ENCODE measurements at regions not wholly inside any gene's neighbourhood (a gene's known extent, or its start where the extent isn't known, plus 50 kb on each side); places are given as distances from the start of the nearest gene placed in this dataset.

DNA sequence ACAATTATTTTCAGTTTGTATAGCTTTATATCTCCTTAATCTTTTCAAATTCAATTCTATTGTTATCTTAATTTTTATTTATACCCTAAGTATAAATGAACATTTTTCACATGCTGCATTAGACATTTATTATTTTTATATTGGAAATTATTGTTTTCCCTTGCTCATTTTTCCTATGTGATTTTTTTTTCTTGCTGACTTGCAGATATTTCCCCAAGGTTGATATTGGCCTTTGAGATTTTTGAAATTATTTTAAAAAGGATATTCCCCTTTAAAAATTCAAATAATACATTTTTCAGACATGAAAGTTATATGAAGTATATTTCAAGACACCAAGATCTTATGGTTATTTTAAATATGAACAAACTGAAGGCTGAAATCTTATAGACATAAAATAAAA lies 234.2 kb downstream of the TRIM36 start:
- no peak overlapping the region for H3K4me3 ChIP-seq (ENCODE audit: low read depth, low read length)
- DNase-seq (ENCODE audit: low read depth): no peak
- TF ChIP-seq, protein P1, sequence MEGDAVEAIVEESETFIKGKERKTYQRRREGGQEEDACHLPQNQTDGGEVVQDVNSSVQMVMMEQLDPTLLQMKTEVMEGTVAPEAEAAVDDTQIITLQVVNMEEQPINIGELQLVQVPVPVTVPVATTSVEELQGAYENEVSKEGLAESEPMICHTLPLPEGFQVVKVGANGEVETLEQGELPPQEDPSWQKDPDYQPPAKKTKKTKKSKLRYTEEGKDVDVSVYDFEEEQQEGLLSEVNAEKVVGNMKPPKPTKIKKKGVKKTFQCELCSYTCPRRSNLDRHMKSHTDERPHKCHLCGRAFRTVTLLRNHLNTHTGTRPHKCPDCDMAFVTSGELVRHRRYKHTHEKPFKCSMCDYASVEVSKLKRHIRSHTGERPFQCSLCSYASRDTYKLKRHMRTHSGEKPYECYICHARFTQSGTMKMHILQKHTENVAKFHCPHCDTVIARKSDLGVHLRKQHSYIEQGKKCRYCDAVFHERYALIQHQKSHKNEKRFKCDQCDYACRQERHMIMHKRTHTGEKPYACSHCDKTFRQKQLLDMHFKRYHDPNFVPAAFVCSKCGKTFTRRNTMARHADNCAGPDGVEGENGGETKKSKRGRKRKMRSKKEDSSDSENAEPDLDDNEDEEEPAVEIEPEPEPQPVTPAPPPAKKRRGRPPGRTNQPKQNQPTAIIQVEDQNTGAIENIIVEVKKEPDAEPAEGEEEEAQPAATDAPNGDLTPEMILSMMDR (IDR thresholded peaks at IDR 0.05; ENCODE audit: control insufficient read depth, extremely low read depth, insufficient read depth): no peak

GRCh38 chr5:114928644-114929462 lies 240.9 kb downstream of the TRIM36 start:
- TF ChIP-seq, protein P1 (IDR thresholded peaks at IDR 0.05; ENCODE audit: control insufficient read depth, extremely low read depth, insufficient read depth): no peak
- H3K4me3 ChIP-seq (ENCODE audit: low read depth, low read length): no peak overlapping the region
- no peak for DNase-seq (ENCODE audit: low read depth)

- no peak overlapping the region for H3K4me3 ChIP-seq (ENCODE audit: low read depth, low read length)
- TF ChIP-seq, protein P1 (IDR thresholded peaks at IDR 0.05; ENCODE audit: control insufficient read depth, extremely low read depth, insufficient read depth): no peak
- no peak for DNase-seq (ENCODE audit: low read depth)
These were observed 244.9 kb downstream of the TRIM36 start for GRCh38 chr5:114924769-114925168.

GRCh38 chr5:114912189-114912920 lies 257.4 kb downstream of the TRIM36 start:
- TF ChIP-seq, protein P1 (IDR thresholded peaks at IDR 0.05; ENCODE audit: control insufficient read depth, extremely low read depth, insufficient read depth): no peak
- DNase-seq (ENCODE audit: low read depth): no peak

GRCh38 chr5:114910727-114911126 lies 259.0 kb downstream of the TRIM36 start:
- no peak overlapping the region for H3K4me3 ChIP-seq (ENCODE audit: low read depth, low read length)
- DNase-seq (ENCODE audit: low read depth): no peak
- TF ChIP-seq, protein P1 (IDR thresholded peaks at IDR 0.05; ENCODE audit: control insufficient read depth, extremely low read depth, insufficient read depth): no peak

More at GRCh38 chr5:114912189-114912920, 257.4 kb downstream of the TRIM36 start:
- no peak overlapping the region for H3K4me3 ChIP-seq (ENCODE audit: low read depth, low read length)

- TF ChIP-seq, protein P1 (IDR thresholded peaks at IDR 0.05; ENCODE audit: control insufficient read depth, extremely low read depth, insufficient read depth): no peak
- H3K4me3 ChIP-seq (ENCODE audit: low read depth, low read length): no peak overlapping the region
- no peak for DNase-seq (ENCODE audit: low read depth)
These were observed 260.3 kb downstream of the TRIM36 start for GRCh38 chr5:114909424-114909823.

All from LNCaP clone FGC (cell line).